ENCODE measurements at regions not wholly inside any gene's neighbourhood (a gene's known extent, or its start where the extent isn't known, plus 50 kb on each side); places are given as distances from the start of the nearest gene placed in this dataset.

GRCh38 chr7:388023-388960 lies 98.3 kb downstream of the FOXL3 start:
- Histone ChIP-seq H3K4me3 (ENCODE audit: low read length) (no peak overlapping the region), H3K4me1 (ENCODE audit: control insufficient read depth, insufficient read depth, low read length) (no peaks in the 10 kb centered on the region), H3K27me3 (ENCODE audit: control insufficient read depth, insufficient read depth, low read length, poor library complexity, severe bottlenecking) (no peaks in the 10 kb centered on the region), H3K36me3 (ENCODE audit: control insufficient read depth, insufficient read depth, low read length) (no peaks in the 10 kb centered on the region), H3K27ac (ENCODE audit: low read depth, low read length) (no peak overlapping the region), H3K9ac (ENCODE audit: extremely low read depth, low read length, poor library complexity, severe bottlenecking) (no peak overlapping the region), H3K9me3 (ENCODE audit: control insufficient read depth, low read length) (peaks cover 13% of the 10 kb centered on the region)
- TF ChIP-seq, protein P1, sequence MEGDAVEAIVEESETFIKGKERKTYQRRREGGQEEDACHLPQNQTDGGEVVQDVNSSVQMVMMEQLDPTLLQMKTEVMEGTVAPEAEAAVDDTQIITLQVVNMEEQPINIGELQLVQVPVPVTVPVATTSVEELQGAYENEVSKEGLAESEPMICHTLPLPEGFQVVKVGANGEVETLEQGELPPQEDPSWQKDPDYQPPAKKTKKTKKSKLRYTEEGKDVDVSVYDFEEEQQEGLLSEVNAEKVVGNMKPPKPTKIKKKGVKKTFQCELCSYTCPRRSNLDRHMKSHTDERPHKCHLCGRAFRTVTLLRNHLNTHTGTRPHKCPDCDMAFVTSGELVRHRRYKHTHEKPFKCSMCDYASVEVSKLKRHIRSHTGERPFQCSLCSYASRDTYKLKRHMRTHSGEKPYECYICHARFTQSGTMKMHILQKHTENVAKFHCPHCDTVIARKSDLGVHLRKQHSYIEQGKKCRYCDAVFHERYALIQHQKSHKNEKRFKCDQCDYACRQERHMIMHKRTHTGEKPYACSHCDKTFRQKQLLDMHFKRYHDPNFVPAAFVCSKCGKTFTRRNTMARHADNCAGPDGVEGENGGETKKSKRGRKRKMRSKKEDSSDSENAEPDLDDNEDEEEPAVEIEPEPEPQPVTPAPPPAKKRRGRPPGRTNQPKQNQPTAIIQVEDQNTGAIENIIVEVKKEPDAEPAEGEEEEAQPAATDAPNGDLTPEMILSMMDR (conservative IDR thresholded peaks at IDR 0.05) = no peak
- DNase-seq = peak; percentile 31
- Mint-ChIP-seq H3K36me3 (ENCODE audit: low read depth) (no peaks in the 10 kb centered on the region), H3K9me3 (peaks cover 30% of the 10 kb centered on the region), H3K27ac (no peak overlapping the region), H3K27me3 (ENCODE audit: insufficient read depth) (peaks cover 9% of the 10 kb centered on the region), H3K4me1 (no peaks in the 10 kb centered on the region), H3K4me3 (no peak overlapping the region)
- WGBS, 2 experiments (ENCODE audit: insufficient coverage in 1 of 2, insufficient read length in 1 of 2) = 93 to 94% methylated on average over 22 to 40 of the region's 40 CpGs

- Histone ChIP-seq H3K9ac (ENCODE audit: extremely low read depth, low read length, poor library complexity, severe bottlenecking) (no peak overlapping the region), H3K4me1 (ENCODE audit: control insufficient read depth, insufficient read depth, low read length) (no peaks in the 10 kb centered on the region), H3K9me3 (ENCODE audit: control insufficient read depth, low read length) (peaks cover 5% of the 10 kb centered on the region), H3K36me3 (ENCODE audit: control insufficient read depth, insufficient read depth, low read length) (no peaks in the 10 kb centered on the region), H3K4me3 (ENCODE audit: low read length) (no peak overlapping the region), H3K27ac (ENCODE audit: low read depth, low read length) (no peak overlapping the region), H3K27me3 (ENCODE audit: control insufficient read depth, insufficient read depth, low read length, poor library complexity, severe bottlenecking) (no peaks in the 10 kb centered on the region)
- H3K4me3 Mint-ChIP-seq = no peak overlapping the region
- H3K36me3 Mint-ChIP-seq (ENCODE audit: low read depth) = no peaks in the 10 kb centered on the region
- WGBS, 2 experiments (ENCODE audit: insufficient coverage in 1 of 2, insufficient read length in 1 of 2) = 94 to 96% methylated on average over 28 to 31 of the region's 31 CpGs
- H3K4me1 Mint-ChIP-seq = no peaks in the 10 kb centered on the region
- no peak overlapping the region for H3K27ac Mint-ChIP-seq
- peak; percentile 17 for DNase-seq
- peaks cover 6% of the 10 kb centered on the region for H3K27me3 Mint-ChIP-seq (ENCODE audit: insufficient read depth)
- TF ChIP-seq, protein P1 (conservative IDR thresholded peaks at IDR 0.05) = no peak
- peaks cover 25% of the 10 kb centered on the region for H3K9me3 Mint-ChIP-seq
Measured at GRCh38 chr7:388961-389701, 99.2 kb downstream of the FOXL3 start.

DNA sequence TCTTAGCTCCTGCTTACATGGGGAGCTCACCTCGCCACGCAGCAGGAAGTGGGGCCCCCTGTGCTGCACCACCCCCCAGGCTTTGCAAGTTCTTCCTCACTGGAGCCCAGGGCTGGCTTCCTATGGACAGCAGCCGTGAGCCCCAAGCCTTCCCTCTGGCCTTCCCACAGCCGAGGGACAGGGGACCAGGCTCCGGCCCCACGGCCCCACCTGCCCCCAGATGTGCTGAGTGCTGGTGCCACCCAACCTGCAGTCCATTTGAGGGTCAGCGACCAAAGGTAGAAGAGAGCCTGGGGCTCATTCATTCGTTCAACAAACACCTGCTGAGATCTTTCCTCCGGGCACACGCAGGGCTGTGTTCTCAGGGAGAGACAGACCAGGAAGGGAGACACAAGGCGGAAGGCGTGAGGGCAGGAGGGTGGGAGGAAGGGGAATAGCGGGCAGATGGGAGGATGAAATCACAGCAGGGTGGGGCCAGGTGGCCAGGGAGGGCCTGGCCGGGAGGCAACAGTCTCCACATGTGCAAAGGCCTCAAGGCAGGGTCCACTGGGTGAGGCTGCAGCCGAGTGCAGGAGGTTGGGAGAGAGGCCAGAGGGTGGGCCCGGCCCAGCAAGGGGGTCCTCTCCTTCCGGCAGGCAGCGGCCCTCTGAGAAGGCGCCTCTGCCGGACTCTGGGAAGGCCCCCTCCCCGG lies 100.1 kb downstream of the FOXL3 start:
- no peak overlapping the region for H3K4me3 Mint-ChIP-seq
- DNase-seq = peak; percentile 27
- H3K9ac ChIP-seq (ENCODE audit: extremely low read depth, low read length, poor library complexity, severe bottlenecking) = no peak overlapping the region
- H3K9me3 ChIP-seq (ENCODE audit: control insufficient read depth, low read length) = peaks cover under 1% of the 10 kb centered on the region
- H3K36me3 Mint-ChIP-seq (ENCODE audit: low read depth) = no peaks in the 10 kb centered on the region
- H3K4me1 Mint-ChIP-seq = no peaks in the 10 kb centered on the region
- WGBS, 2 experiments (ENCODE audit: insufficient coverage in 1 of 2, insufficient read length in 1 of 2) = 92% methylated on average over 16 to 21 of the region's 21 CpGs
- no peak overlapping the region for H3K27ac Mint-ChIP-seq
- H3K27me3 ChIP-seq (ENCODE audit: control insufficient read depth, insufficient read depth, low read length, poor library complexity, severe bottlenecking) = no peaks in the 10 kb centered on the region
- no peak overlapping the region for H3K4me3 ChIP-seq (ENCODE audit: low read length)
- no peaks in the 10 kb centered on the region for H3K36me3 ChIP-seq (ENCODE audit: control insufficient read depth, insufficient read depth, low read length)
- no peaks in the 10 kb centered on the region for H3K4me1 ChIP-seq (ENCODE audit: control insufficient read depth, insufficient read depth, low read length)
- H3K27me3 Mint-ChIP-seq (ENCODE audit: insufficient read depth) = peaks cover 6% of the 10 kb centered on the region
- TF ChIP-seq, protein P1 (conservative IDR thresholded peaks at IDR 0.05) = no peak
- H3K9me3 Mint-ChIP-seq = peaks cover 21% of the 10 kb centered on the region
- no peak overlapping the region for H3K27ac ChIP-seq (ENCODE audit: low read depth, low read length)

Measured in endodermal cell (in vitro differentiated cells).